Fibroblast of the conjunctiva (primary cell): ENCODE measurements at regions not wholly inside any gene's neighbourhood (a gene's known extent, or its start where the extent isn't known, plus 50 kb on each side); places are given as distances from the start of the nearest gene placed in this dataset.

Experiments used
- DNase-seq: peaks from one replicate; pipeline ENCODE4 v3.0.0-alpha.2; 2010; ENCODE audit warnings: low read depth

GRCh38 chr11:76607431-76607830 is 63.1 kb downstream of the LRRC32 start:
- no peak for DNase-seq

- DNase-seq, result no peak
These were observed 65.0 kb downstream of the LRRC32 start for GRCh38 chr11:76605338-76606074.

GRCh38 chr11:76604626-76605241 is 65.8 kb downstream of the LRRC32 start:
- DNase-seq, result peak; percentile 55

GRCh38 chr11:76604081-76604625 is 66.4 kb downstream of the LRRC32 start:
- no peak for DNase-seq

GRCh38 chr11:76603202-76603601 is 67.3 kb downstream of the LRRC32 start:
- DNase-seq, result no peak
